Muscle of leg (tissue), 3 donors: ENCODE measurements at regions not wholly inside any gene's neighbourhood (a gene's known extent, or its start where the extent isn't known, plus 50 kb on each side); places are given as distances from the start of the nearest gene placed in this dataset.
A peak's percentile ranks its signal among the peaks of the same experiment; 100 is the strongest.

ENCODE experiments used
- DNase-seq: peaks from one replicate; pipeline ENCODE4 v3.0.0; 2013
- H3K27ac ChIP-seq: one replicate; pipeline ENCODE4 v1.5.1; 2013; ENCODE audit warnings: mild to moderate bottlenecking, low read length, control low read depth
- H3K27me3 ChIP-seq: one replicate; pipeline ENCODE4 v1.6.1; 2013; ENCODE audit warnings: low read length; ENCODE audit not compliant: control insufficient read depth, insufficient read depth
- H3K36me3 ChIP-seq: one replicate; pipeline ENCODE4 v1.6.1; 2013; ENCODE audit warnings: low read length; ENCODE audit not compliant: control insufficient read depth, insufficient read depth
- H3K4me1 ChIP-seq: one replicate; pipeline ENCODE4 v1.6.1; 2013; ENCODE audit warnings: low read length; ENCODE audit not compliant: control insufficient read depth, insufficient read depth
- H3K4me3 ChIP-seq: one replicate; pipeline ENCODE4 v1.5.1; 2013; ENCODE audit warnings: low read length, control low read depth
- H3K9me3 ChIP-seq: replicated peaks from 2 replicates; pipeline ENCODE4 v1.6.1; 2013; ENCODE audit warnings: low read depth, low read length; ENCODE audit not compliant: control insufficient read depth
- WGBS: methylation state at CpG from one replicate; pipeline ENCODE4 v1.1.5; 2013; ENCODE audit warnings: missing lambda C conversion rate; ENCODE audit not compliant: insufficient coverage; 5-methylcytosine and 5-hydroxymethylcytosine counted together

DNA sequence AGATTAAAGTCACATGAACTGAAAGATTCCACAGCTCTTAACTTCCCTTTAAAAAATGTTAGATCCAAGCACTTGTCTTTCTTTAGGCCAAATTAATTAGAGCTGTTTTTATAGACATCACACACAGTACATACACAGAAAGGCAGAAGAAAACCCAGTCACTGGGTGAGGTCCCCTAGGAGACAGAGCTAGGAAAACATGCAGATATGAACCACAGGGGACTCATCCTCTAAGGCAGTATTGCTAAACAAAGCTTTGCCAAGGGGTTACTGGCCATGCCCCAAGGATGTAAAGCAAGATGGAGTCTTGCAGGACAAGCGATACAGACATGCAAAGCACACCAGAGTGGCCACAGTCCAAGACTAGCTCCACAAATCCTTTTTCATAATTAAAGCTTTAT lies 227.0 kb downstream of the SEMA6A start:
- no peak for DNase-seq
- Histone ChIP-seq H3K4me1 (peaks cover 3% of the 10 kb centered on the region), H3K4me3 (no peak overlapping the region), H3K9me3 (peaks cover 7% of the 10 kb centered on the region), H3K27ac (no peak overlapping the region), H3K27me3 (no peaks in the 10 kb centered on the region), H3K36me3 (no peaks in the 10 kb centered on the region)
- WGBS, result no CpG with 5 or more reads among the region's 1 CpG

DNA sequence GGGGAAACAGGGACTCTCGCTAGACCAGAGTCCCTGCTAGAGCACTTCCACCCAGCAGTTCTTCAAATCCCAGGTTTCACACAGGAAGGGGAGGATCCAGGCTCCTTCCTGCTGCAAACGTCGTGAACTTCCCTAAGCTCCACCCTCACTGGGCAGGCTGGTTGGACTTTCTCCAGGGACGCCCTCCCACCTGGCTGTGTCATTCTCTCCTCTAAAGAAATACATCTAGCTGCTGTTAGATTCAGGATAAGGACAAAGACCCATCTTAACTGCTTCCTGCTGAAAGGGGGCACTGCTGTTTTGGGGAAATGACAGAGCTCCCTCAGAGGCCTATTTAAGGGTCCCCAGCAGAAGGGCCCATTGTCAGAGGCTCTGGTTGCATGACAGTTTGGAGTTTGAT lies 230.7 kb downstream of the SEMA6A start:
- H3K27ac ChIP-seq, result no peak overlapping the region

More for the DNA sequence above, 230.7 kb downstream of the SEMA6A start:
- Histone ChIP-seq H3K27me3 (no peaks in the 10 kb centered on the region), H3K4me1 (peaks cover 3% of the 10 kb centered on the region), H3K4me3 (no peak overlapping the region), H3K9me3 (peaks cover 7% of the 10 kb centered on the region), H3K36me3 (no peaks in the 10 kb centered on the region)
- peak; percentile 43 for DNase-seq
- WGBS, result 6% methylated on average over 2 of the region's 4 CpGs
